ENCODE measurements at regions not wholly inside any gene's neighbourhood (a gene's known extent, or its start where the extent isn't known, plus 50 kb on each side); places are given as distances from the start of the nearest gene placed in this dataset.

GRCh38 chr16:76195056-76195455 is 82.1 kb upstream of the CNTNAP4 start:
- in situ Hi-C loops (cut with HindIII; ENCODE audit: low pct_ligation_motif_present, low pct_unique_long_range_greater_than_20kb, low sequenced_read_pairs): no loop called here
- DNase-seq: no peak

GRCh38 chr16:76195648-76196047 is 81.6 kb upstream of the CNTNAP4 start:
- in situ Hi-C loops (cut with HindIII; ENCODE audit: low pct_ligation_motif_present, low pct_unique_long_range_greater_than_20kb, low sequenced_read_pairs): no loop called here

GRCh38 chr16:76197900-76198299 is 79.3 kb upstream of the CNTNAP4 start:
- in situ Hi-C loops (cut with HindIII; ENCODE audit: low pct_ligation_motif_present, low pct_unique_long_range_greater_than_20kb, low sequenced_read_pairs): no loop called here

More at GRCh38 chr16:76195648-76196047, 81.6 kb upstream of the CNTNAP4 start:
- no peak for DNase-seq

GRCh38 chr16:76199681-76200220 is 77.5 kb upstream of the CNTNAP4 start:
- DNase-seq: no peak
- in situ Hi-C loops (cut with HindIII; ENCODE audit: low pct_ligation_motif_present, low pct_unique_long_range_greater_than_20kb, low sequenced_read_pairs): no loop called here

More at GRCh38 chr16:76197900-76198299, 79.3 kb upstream of the CNTNAP4 start:
- no peak for DNase-seq

GRCh38 chr16:76201385-76201784 is 75.8 kb upstream of the CNTNAP4 start:
- in situ Hi-C loops (cut with HindIII; ENCODE audit: low pct_ligation_motif_present, low pct_unique_long_range_greater_than_20kb, low sequenced_read_pairs): no loop called here
- no peak for DNase-seq

- in situ Hi-C loops (cut with HindIII; ENCODE audit: low pct_ligation_motif_present, low pct_unique_long_range_greater_than_20kb, low sequenced_read_pairs): no loop called here
- no peak for DNase-seq
Observed at GRCh38 chr16:76204249-76204648, 73.0 kb upstream of the CNTNAP4 start.

GRCh38 chr16:76207270-76207669 is 69.9 kb upstream of the CNTNAP4 start:
- no peak for DNase-seq
- in situ Hi-C loops (cut with HindIII; ENCODE audit: low pct_ligation_motif_present, low pct_unique_long_range_greater_than_20kb, low sequenced_read_pairs): no loop called here

- in situ Hi-C loops (cut with HindIII; ENCODE audit: low pct_ligation_motif_present, low pct_unique_long_range_greater_than_20kb, low sequenced_read_pairs): no loop called here
- DNase-seq: no peak
Observed at GRCh38 chr16:76210157-76210556, 67.0 kb upstream of the CNTNAP4 start.

- in situ Hi-C loops (cut with HindIII; ENCODE audit: low pct_ligation_motif_present, low pct_unique_long_range_greater_than_20kb, low sequenced_read_pairs): no loop called here
- no peak for DNase-seq
Observed at GRCh38 chr16:76213860-76214259, 63.3 kb upstream of the CNTNAP4 start.

GRCh38 chr16:76214856-76215255 is 62.3 kb upstream of the CNTNAP4 start:
- no peak for DNase-seq
- in situ Hi-C loops (cut with HindIII; ENCODE audit: low pct_ligation_motif_present, low pct_unique_long_range_greater_than_20kb, low sequenced_read_pairs): no loop called here

- in situ Hi-C loops (cut with HindIII; ENCODE audit: low pct_ligation_motif_present, low pct_unique_long_range_greater_than_20kb, low sequenced_read_pairs): no loop called here
- no peak for DNase-seq
Observed at GRCh38 chr16:76222087-76222486, 55.1 kb upstream of the CNTNAP4 start.

- DNase-seq: no peak
- in situ Hi-C loops (cut with HindIII; ENCODE audit: low pct_ligation_motif_present, low pct_unique_long_range_greater_than_20kb, low sequenced_read_pairs): no loop called here
Observed at GRCh38 chr16:76222853-76223252, 54.3 kb upstream of the CNTNAP4 start.

GRCh38 chr16:76226011-76226410 is 51.2 kb upstream of the CNTNAP4 start:
- in situ Hi-C loops (cut with HindIII; ENCODE audit: low pct_ligation_motif_present, low pct_unique_long_range_greater_than_20kb, low sequenced_read_pairs): no loop called here
- no peak for DNase-seq

GRCh38 chr16:76226481-76226880 is 50.7 kb upstream of the CNTNAP4 start:
- no peak for DNase-seq
- in situ Hi-C loops (cut with HindIII; ENCODE audit: low pct_ligation_motif_present, low pct_unique_long_range_greater_than_20kb, low sequenced_read_pairs): no loop called here
